Peyer's patch (tissue), 4 donors: ENCODE measurements at regions not wholly inside any gene's neighbourhood (a gene's known extent, or its start where the extent isn't known, plus 50 kb on each side); places are given as distances from the start of the nearest gene placed in this dataset.

Experiments
- POLR2A ChIP-seq, 2 donors: fragments of 450-650 bp; IDR thresholded peaks; one replicate each; pipeline ENCODE4 v1.5.1; 2017; ENCODE audit warnings: antibody characterized with exemption in 2 of 2, mild to moderate bottlenecking in 2 of 2, moderate library complexity in 2 of 2
- TF ChIP-seq, protein P1 (sequence below), 6 experiments: fragments of 450-650 bp in 4 of 6; fragments of 200-600 bp in 2 of 6; sonication (generic) in 1 of 6; IDR thresholded peaks; one replicate each; pipeline ENCODE4 v1.5.1; 2017 to 2019; ENCODE audit warnings: antibody characterized with exemption in 6 of 6, mild to moderate bottlenecking in 3 of 6, moderate library complexity in 1 of 6

DNA sequence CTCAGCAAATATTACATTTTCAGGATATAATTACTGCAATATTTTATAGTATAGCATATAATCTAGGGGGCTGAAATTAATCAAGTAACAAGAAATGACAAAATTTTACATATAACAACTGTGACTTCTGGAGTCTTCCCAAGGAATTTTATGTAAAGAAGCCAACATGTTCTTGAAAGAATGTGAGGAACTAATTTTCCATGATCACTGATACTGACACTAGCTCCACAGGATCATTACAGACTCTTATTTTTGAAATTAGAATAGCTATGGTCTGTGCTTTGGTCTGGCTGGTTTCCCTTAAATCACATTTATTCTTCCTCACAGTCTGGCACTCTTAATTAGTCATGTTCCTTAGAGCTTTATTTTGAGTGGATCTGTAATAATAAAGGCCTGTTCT lies 267.7 kb upstream of the SEMA3A start:
- TF ChIP-seq, protein P1, sequence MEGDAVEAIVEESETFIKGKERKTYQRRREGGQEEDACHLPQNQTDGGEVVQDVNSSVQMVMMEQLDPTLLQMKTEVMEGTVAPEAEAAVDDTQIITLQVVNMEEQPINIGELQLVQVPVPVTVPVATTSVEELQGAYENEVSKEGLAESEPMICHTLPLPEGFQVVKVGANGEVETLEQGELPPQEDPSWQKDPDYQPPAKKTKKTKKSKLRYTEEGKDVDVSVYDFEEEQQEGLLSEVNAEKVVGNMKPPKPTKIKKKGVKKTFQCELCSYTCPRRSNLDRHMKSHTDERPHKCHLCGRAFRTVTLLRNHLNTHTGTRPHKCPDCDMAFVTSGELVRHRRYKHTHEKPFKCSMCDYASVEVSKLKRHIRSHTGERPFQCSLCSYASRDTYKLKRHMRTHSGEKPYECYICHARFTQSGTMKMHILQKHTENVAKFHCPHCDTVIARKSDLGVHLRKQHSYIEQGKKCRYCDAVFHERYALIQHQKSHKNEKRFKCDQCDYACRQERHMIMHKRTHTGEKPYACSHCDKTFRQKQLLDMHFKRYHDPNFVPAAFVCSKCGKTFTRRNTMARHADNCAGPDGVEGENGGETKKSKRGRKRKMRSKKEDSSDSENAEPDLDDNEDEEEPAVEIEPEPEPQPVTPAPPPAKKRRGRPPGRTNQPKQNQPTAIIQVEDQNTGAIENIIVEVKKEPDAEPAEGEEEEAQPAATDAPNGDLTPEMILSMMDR (IDR thresholded peaks at IDR 0.05) = no peak
- no peak for TF ChIP-seq POLR2A (IDR thresholded peaks at IDR 0.05)
